Hepatic stellate cell (primary cell): ENCODE measurements at regions not wholly inside any gene's neighbourhood (a gene's known extent, or its start where the extent isn't known, plus 50 kb on each side); places are given as distances from the start of the nearest gene placed in this dataset.
A peak's percentile ranks its signal among the peaks of the same experiment; 100 is the strongest.
"Not testable (repeated sequence)": the region's sequence is repeated elsewhere in the genome, so short reads cannot be mapped to it uniquely, and the experiment has no call there.

Experiments
- DNase-seq: peaks from one replicate; pipeline ENCODE4 v3.0.0; 2011; ENCODE audit warnings: low spot score

GRCh38 chr6:10180138-10181074, 234.5 kb downstream of the TFAP2A start:
- no peak for DNase-seq

- DNase-seq, result no peak
Observed at GRCh38 chr6:10177704-10178103, 237.2 kb downstream of the TFAP2A start.

DNA sequence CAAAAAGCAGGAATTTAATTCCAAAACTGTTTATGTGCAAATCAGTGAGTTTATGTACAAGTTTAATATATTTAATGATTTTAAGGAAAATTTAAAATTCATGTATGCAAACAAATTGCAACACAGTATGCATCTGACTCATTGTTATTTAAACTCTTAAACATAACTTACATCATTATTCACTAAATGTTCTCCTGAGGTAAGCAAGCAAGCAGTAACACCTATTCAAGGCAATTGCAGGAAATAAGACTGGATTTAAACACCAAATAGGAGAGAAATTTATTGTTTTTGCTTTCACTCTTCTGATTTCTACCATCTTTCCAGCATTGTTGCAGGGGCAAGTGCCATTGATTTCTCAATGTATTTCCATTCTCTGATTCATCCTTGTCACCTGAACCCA, 239.5 kb downstream of the TFAP2A start:
- DNase-seq, result no peak

DNA sequence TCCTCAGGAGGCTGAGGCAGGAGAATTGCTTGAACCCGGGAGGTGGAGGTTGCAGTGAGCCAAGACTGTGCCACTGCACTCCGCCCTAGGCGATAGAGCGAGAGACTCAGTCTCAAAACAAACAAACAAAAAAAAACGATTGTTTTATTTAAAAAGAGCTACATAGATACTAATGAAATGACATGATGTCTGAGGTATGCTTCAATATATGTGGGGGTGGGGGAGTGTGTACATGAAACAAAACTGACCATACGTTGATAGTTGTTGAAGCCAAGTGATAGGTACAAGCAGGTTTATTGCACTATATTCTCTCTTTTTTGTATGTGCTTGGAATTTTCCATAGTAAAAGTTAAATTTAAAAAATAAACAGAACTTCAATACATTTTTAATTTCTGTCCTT, 240.1 kb downstream of the TFAP2A start:
- no peak for DNase-seq

GRCh38 chr6:10174056-10174455, 240.8 kb downstream of the TFAP2A start:
- no peak for DNase-seq

DNA sequence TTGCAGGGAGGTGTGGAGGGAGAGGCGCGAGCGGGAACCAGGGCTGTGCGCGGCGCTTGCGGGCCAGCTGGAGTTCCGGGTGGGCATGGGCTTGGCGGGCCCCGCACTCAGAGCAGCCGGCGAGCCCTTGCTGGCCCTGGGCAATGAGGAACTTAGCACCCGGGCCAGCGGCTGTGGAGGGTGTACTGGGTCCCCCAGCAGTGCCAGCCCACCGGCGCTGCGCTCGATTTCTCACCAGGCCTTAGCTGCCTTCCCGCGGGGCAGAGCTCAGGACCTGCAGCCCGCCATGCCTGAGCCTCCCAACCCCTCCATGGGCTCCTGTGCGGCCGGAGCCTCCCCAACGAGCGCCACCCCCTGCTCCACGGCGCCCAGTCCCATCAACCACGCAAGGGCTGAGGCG, 243.2 kb downstream of the TFAP2A start:
- DNase-seq, result not testable (repeated sequence)

DNA sequence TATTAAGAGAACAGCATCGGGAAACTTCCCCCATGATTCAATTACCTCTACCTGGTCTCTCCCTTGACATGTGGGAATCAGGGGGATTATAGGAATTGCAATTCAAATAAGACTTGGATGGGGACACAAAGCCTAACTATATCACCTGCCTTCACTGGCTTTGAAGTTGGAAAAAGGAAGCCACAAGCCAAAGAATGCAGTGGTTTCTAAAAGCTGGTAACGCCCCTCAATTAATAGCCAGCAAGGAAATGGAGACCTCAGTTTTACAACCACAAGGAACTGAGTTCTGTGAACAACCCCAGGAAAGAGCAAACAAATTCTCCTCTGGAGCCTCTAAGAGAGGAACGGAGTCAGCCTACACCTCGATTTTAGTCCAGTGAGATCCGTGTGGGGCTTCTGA, 244.1 kb downstream of the TFAP2A start:
- no peak for DNase-seq

DNA sequence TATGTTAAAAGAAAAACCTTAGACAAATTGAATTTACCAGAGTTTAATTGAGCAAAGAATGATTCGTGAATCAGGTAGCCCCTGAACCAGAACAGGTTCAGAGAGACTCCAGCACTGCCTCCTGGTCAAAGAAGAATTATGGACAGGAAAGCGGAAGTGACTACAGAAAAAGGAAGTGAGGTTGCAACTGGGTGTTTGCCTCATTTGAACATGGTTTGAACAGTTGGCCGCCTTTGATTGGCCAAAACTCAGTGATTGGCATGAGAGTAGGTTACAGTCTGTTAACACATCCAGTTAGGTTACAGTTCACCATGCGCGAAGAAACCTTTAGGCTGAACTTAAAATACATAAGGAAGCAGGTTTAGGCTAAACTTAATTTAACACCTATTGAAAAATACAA, 248.8 kb downstream of the TFAP2A start:
- DNase-seq, result no peak

DNA sequence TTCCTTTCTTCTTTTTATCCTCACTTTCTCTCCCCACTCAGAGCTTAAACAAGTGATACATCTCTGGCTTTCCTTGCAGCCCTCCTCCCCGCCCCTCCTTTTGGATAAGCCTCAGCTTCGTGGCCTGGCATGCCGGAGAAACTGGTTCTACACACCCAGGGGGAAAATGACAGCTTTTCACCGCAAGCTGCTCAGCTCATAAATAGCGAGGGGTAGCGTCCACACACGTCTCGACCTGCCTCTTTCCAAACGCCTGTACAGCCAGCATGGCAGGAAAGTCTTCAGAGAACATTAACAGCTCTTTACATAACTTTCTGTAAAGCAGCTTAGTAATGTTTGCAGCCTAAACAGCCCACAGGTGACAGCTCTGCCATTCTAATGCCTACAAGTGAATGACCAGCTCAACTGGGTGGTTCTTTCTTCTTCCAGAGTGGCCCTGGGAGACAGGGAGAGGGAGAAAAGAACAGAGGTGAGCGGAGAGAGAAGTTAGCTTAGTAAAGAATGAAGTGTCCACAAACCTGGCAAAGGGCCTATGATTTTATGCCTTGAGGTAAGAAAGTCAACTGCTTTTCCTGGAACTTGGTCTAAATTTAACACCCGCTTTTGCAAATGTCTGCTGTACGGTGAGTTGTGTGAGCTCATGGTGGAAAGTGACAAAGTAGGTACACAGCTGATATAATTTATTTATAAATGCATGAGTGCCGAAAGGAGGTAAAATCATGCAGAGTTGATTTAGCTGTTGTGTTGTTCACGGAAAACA, 251.5 kb downstream of the TFAP2A start:
- no peak for DNase-seq

DNA sequence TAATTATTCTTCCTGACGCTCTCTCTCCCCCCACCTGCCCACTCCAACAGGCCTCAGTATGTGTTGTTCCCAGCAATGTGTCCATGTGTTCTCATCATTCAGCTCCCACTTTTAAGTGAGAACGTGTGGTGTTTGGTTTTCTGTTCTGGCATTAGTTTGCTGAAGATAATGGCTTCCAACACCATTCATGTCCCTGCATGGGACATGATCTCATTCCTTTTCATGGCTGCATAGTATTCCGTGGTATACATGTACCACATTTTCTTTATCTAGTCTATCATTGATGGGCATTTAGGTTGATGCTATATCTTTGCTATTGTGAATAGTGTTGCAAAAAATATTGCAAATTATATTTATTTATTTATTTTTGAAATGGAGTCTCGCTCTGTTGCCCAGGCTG, 258.0 kb downstream of the TFAP2A start:
- DNase-seq, result no peak

GRCh38 chr6:10154251-10154650, 260.6 kb downstream of the TFAP2A start:
- DNase-seq, result no peak

- DNase-seq, result peak; percentile 2
Observed at GRCh38 chr6:10151144-10151915, 263.5 kb downstream of the TFAP2A start.

DNA sequence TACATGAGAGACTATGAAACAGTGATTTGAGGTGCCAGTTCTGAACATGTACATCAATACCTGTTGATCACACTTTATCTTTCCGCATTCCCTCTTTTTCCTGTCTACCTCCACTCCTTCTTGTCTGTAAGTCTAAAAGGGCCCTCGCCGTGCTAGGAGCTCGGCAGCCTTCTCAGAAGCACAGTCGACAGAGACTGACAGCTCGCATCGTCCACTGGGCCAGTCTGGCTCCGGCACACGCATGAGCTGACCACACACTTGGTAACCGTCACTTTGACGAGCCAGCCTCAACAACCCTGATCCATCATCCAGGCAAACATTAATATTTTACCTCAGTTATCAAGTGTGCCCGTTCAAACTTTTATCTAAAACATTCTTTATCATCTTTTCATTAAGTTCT, 265.3 kb downstream of the TFAP2A start:
- no peak for DNase-seq

DNA sequence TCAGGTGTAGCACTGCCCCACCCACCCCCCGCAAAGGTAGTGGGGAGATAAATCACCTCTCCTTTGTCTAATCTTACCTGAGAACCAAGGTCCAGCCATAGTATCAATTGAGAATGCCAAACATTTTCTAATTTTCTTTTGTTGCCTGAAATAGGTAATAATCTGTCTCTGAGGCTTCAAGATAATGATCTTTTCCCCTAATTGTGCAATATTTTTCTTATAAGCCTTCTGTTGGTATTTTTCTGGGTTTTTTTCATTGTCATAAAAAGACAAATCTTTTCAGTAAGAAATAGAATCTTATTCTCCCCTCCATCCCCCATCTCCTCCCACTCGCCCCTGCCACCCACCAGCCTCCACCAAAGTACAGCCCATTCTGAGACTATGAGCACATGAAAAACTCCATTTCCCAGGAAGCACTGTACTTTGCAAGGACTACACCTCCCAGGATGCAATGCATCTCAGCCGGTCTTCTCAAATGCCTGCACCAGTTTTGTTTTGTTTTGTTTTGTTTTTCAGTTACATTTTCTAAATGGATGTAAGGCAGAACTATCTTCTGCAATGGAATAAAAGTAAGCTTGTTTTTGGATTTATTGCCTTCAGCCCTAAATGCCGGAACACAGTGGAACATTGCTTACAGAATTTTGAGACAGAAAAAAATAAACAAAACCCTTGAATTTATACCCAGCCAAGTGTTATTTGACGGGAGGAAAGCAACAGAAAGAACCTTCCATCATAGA, 268.0 kb downstream of the TFAP2A start:
- DNase-seq, result peak; percentile 3

DNA sequence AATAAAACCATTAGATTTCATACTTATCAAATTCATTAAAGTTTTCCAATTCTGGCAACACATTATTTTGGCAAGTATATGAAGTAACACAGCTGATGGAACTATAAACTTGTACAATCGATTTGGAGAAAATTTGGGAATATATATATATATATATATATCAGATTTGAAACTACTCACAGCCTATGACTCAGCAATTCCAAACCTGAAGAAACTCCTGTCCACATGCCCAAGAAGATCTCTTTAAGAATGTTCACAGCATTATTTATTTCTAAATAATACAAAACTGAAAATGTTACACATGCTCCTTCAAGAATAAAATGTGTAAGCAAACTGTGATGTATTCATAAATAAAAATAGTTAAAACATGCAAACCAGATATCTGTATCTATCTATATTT, 270.1 kb downstream of the TFAP2A start:
- DNase-seq, result no peak

GRCh38 chr6:10141746-10142443, 273.0 kb downstream of the TFAP2A start:
- no peak for DNase-seq

DNA sequence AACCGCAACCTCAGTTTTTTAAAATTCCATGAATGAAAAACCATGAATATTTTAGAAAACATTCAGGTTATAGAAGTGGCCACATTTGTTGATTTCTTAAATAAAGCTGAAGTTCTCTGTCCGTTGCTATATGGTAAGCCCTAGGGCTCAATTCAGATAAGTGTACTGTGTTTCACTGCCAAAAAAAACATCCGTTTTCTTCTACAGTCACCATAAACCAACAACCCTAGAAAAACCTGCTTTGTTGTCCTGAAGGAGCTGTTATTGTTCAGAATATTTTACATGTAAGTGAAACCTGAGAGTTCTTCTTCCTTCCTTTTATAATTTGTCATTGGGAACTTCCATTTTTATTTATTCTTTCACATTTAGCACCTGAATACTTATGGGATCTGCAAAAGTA, 274.1 kb downstream of the TFAP2A start:
- DNase-seq, result no peak

GRCh38 chr6:10140136-10140535, 274.7 kb downstream of the TFAP2A start:
- DNase-seq, result no peak

DNA sequence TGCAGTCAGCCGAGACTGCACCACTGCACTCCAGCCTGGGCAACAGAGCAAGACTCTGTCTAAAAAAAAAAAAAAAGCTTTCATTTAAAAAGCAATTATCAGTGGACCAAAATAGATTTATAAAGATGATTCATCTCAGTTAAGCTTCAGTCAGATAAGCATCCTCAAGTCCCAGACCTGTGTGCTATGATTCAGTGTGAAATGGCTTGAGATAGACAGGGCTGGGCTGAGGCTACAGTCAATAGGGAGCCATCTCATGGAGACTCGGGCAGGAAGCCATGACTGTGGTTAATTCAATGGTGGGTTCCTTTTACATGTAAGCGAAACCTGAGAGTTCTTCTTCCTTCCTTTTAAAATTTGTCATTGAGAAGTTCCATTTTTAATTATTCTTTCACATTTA, 276.0 kb downstream of the TFAP2A start:
- DNase-seq, result no peak

DNA sequence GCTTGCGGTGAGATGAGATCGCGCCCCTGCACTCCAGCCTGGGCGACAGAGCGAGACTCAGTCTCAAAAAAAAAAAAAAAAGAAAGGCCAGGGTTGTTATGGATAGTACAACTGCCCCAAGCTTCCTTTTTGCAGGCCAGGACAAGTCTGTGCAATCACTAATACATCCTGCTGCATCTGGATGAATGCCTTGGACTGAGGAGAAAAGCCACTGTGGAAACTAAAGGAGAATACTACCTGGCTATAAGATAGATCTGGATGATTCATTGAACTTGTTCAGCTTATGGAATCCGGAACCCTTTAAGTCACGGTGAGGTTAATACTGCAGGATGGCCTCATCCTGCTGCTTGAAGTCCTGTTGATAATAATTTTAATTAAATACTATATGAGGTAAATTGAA, 278.2 kb downstream of the TFAP2A start:
- DNase-seq, result no peak

GRCh38 chr6:10134185-10134584, 280.7 kb downstream of the TFAP2A start:
- DNase-seq, result not testable (repeated sequence)
